ENCODE measurements at regions not wholly inside any gene's neighbourhood (a gene's known extent, or its start where the extent isn't known, plus 50 kb on each side); places are given as distances from the start of the nearest gene placed in this dataset.
A peak's percentile ranks its signal among the peaks of the same experiment; 100 is the strongest.

GRCh38 chr15:98111806-98112205, 151.3 kb downstream of the ARRDC4 start:
- no peak for TF ChIP-seq CTCF (IDR thresholded peaks at IDR 0.05; ENCODE audit: insufficient read depth, low read depth, low read length)
- DNase-seq (ENCODE audit: low read depth), result no peak
- Histone ChIP-seq H3K4me3 (ENCODE audit: low read depth, low read length) (no peak overlapping the region), H3K36me3 (ENCODE audit: control insufficient read depth, insufficient read depth, low read length) (no peaks in the 10 kb centered on the region), H3K27me3 (ENCODE audit: control insufficient read depth, insufficient read depth, low read length) (no peaks in the 10 kb centered on the region)
- POLR2A ChIA-PET, result no interaction called here
- CTCF ChIA-PET, result interaction anchor here (1.7 kb wide), 1 partner anchor 8 kb away, joined by 4 read pairs; no protein-coding TSS in a partner anchor

- no peak for TF ChIP-seq CTCF (IDR thresholded peaks at IDR 0.05; ENCODE audit: insufficient read depth, low read depth, low read length)
- no peaks in the 10 kb centered on the region for H3K36me3 ChIP-seq (ENCODE audit: control insufficient read depth, insufficient read depth, low read length)
- DNase-seq (ENCODE audit: low read depth), result peak; percentile 57
- ChIA-PET CTCF (interaction anchor here (0.8 to 1.5 kb wide), 4 partner anchors 21 to 205 kb away, joined by 3 read pairs; no protein-coding TSS in a partner anchor), POLR2A (no interaction called here)
- no peaks in the 10 kb centered on the region for H3K27me3 ChIP-seq (ENCODE audit: control insufficient read depth, insufficient read depth, low read length)
- H3K4me3 ChIP-seq (ENCODE audit: low read depth, low read length), result no peak overlapping the region
Measured at GRCh38 chr15:98113327-98113726, 152.8 kb downstream of the ARRDC4 start.

GRCh38 chr15:98120561-98120960, 160.1 kb downstream of the ARRDC4 start:
- H3K27me3 ChIP-seq (ENCODE audit: control insufficient read depth, insufficient read depth, low read length), result no peaks in the 10 kb centered on the region
- no peak for DNase-seq (ENCODE audit: low read depth)
- TF ChIP-seq CTCF (IDR thresholded peaks at IDR 0.05; ENCODE audit: insufficient read depth, low read depth, low read length), result no peak
- POLR2A ChIA-PET, result no interaction called here
- no peak overlapping the region for H3K4me3 ChIP-seq (ENCODE audit: low read depth, low read length)
- no peaks in the 10 kb centered on the region for H3K36me3 ChIP-seq (ENCODE audit: control insufficient read depth, insufficient read depth, low read length)
- CTCF ChIA-PET, result interaction anchor here (0.5 to 1.3 kb wide), 2 partner anchors 9 to 23 kb away, joined by 4 to 5 read pairs; no protein-coding TSS in a partner anchor

GRCh38 chr15:98121536-98121935, 161.0 kb downstream of the ARRDC4 start:
- Histone ChIP-seq H3K4me3 (ENCODE audit: low read depth, low read length) (no peak overlapping the region), H3K36me3 (ENCODE audit: control insufficient read depth, insufficient read depth, low read length) (no peaks in the 10 kb centered on the region), H3K27me3 (ENCODE audit: control insufficient read depth, insufficient read depth, low read length) (no peaks in the 10 kb centered on the region)
- DNase-seq (ENCODE audit: low read depth), result no peak
- POLR2A ChIA-PET, result no interaction called here
- TF ChIP-seq CTCF (IDR thresholded peaks at IDR 0.05; ENCODE audit: insufficient read depth, low read depth, low read length), result no peak
- CTCF ChIA-PET, result no interaction called here

GRCh38 chr15:98121957-98122356, 161.5 kb downstream of the ARRDC4 start:
- Histone ChIP-seq H3K36me3 (ENCODE audit: control insufficient read depth, insufficient read depth, low read length) (no peaks in the 10 kb centered on the region), H3K27me3 (ENCODE audit: control insufficient read depth, insufficient read depth, low read length) (no peaks in the 10 kb centered on the region), H3K4me3 (ENCODE audit: low read depth, low read length) (no peak overlapping the region)
- no peak for TF ChIP-seq CTCF (IDR thresholded peaks at IDR 0.05; ENCODE audit: insufficient read depth, low read depth, low read length)
- CTCF ChIA-PET, result no interaction called here
- POLR2A ChIA-PET, result interaction anchor here (0.6 kb wide), 1 partner anchor 155 kb away, joined by 4 read pairs; no protein-coding TSS in a partner anchor
- no peak for DNase-seq (ENCODE audit: low read depth)
